ENCODE measurements at regions not wholly inside any gene's neighbourhood (a gene's known extent, or its start where the extent isn't known, plus 50 kb on each side); places are given as distances from the start of the nearest gene placed in this dataset.

- no peak for TF ChIP-seq GATA2 (IDR thresholded peaks at IDR 0.05; ENCODE audit: low read depth, low read length)
- no peak for TF ChIP-seq GATA3 (IDR thresholded peaks at IDR 0.05; ENCODE audit: low read depth, low read length)
Observed at GRCh38 chrX:10811111-10811510, 190.7 kb upstream of the MID1 start.

Measured in SH-SY5Y (cell line).